GM12892 (cell line): ENCODE measurements at regions not wholly inside any gene's neighbourhood (a gene's known extent, or its start where the extent isn't known, plus 50 kb on each side); places are given as distances from the start of the nearest gene placed in this dataset.

Experiments used
- POLR2A ChIP-seq: IDR thresholded peaks from 2 replicates; pipeline ENCODE4 v1.6.1; 2011; ENCODE audit warnings: low read depth, low read length, control low read depth
- POLR2AphosphoS5 ChIP-seq: IDR thresholded peaks from 2 replicates; pipeline ENCODE4 v1.6.1; 2011; ENCODE audit warnings: low read depth, low read length, control low read depth
- TAF1 ChIP-seq: IDR thresholded peaks from 2 replicates; pipeline ENCODE4 v1.6.1; 2011; ENCODE audit warnings: low read depth, mild to moderate bottlenecking, control low read depth, low read length, borderline replicate concordance

GRCh38 chr16:65809627-65810026 lies 556.9 kb upstream of the CDH5 start:
- TF ChIP-seq POLR2A (no peak), POLR2AphosphoS5 (no peak), TAF1 (no peak)
